DMS 273 (cell line): ENCODE measurements at regions not wholly inside any gene's neighbourhood (a gene's known extent, or its start where the extent isn't known, plus 50 kb on each side); places are given as distances from the start of the nearest gene placed in this dataset.
A peak's percentile ranks its signal among the peaks of the same experiment; 100 is the strongest.
"Not testable (repeated sequence)": the region's sequence is repeated elsewhere in the genome, so short reads cannot be mapped to it uniquely, and the experiment has no call there.

Experiments
- DNase-seq: peaks from one replicate; lab custom pipeline; 2025; ENCODE audit not compliant: unreplicated experiment; lab: John Stamatoyannopoulos, UW

DNA sequence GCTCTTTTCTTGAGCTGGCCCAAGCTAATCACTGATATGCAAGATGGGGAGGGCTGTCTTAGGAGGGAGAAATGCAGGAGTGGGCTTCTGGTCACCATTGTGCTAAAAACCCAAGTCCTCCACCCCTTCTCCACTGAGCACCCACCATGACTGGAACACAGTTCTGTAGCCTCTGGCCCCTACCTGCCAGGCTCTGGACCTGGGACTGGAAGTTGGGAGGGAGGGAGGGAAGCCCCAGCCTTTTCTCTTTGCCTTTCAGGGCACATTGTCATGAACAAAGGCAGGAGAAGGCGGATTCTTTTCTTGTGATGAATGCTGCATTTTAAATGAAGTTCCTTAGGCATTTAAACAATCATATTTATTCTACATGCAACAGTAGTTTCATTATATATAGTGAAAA, 559.1 kb upstream of the TRPC7 start:
- DNase-seq = no peak

- no peak for DNase-seq
Measured at GRCh38 chr5:136910625-136911024, 545.3 kb upstream of the TRPC7 start.

DNA sequence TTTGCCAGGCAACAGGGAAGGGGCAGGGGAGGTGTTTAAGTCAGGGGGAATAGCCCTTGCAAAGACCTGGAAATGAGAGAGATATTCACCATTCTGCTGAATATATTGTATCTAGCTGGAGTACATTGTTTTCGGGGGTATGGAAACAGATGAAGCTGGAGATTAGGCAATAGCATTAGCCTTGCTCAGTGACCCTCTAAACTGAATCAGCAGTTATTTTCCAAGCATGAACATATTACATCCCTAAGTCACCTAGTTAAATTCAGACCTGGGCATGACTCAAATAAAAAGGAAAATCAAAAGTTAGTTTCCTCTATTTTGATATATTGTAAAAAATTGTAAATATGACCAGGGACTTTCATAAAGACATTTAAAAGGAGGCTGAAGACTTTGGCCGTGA, 544.6 kb upstream of the TRPC7 start:
- DNase-seq = no peak

DNA sequence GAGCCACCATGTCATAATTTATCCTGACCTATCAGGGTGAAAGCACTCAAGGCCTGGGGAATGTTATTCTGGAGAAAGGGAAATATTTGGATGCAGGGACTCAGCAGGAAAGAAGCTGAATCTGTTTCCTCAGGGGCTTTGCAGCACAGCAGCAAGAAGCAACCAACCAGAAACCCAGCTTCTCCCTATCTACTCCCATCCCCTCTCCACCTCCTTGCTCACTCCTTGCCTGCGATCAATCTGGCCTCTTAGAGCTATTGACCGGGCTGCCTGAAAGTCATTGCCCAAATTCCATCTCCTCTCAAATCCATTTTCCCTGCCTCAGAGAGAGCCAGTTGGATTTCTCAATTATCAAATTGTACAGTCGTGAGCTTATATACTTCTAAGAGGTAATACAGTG, 542.0 kb upstream of the TRPC7 start:
- no peak for DNase-seq

DNA sequence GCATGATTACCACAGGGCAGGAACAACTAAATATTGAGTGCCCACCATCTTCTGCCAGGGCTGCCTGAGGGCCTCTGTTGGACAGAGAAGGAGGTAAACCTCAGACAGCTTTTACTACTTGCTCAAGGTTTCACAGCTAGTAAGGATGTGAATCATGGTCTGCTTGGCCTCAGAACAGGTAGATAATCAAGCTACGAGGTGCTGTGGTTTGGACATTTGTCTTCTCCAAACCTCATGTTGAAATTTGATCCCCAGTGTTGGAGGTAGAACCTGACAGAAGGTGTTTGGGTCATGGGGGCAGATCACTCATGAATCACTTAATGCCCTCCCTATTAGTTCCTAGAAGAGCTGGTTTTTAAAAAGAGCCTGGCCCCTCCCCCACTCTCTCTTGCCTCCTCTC, 541.2 kb upstream of the TRPC7 start:
- DNase-seq = no peak

GRCh38 chr5:136905571-136905970, 540.2 kb upstream of the TRPC7 start:
- no peak for DNase-seq

GRCh38 chr5:136894070-136894469, 528.7 kb upstream of the TRPC7 start:
- no peak for DNase-seq

DNA sequence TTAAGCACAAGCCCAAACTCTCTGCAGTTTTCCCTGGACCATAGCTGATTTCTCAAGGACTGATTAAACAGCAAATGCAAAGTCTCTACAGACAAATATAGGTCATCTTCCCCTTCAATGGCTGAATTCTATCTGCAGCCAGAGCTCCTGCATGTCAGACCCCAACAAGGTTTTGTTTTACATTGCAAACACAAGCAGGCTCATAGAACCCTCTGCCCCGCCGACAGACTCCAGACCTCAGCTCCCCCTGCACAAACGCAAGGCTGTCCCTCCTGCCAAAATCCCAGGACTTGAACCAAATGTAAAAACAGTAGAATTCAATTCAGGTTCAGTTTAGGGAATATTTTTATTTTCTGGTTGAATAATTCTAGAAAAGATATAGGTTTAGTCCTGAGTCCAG, 526.7 kb upstream of the TRPC7 start:
- no peak for DNase-seq

DNA sequence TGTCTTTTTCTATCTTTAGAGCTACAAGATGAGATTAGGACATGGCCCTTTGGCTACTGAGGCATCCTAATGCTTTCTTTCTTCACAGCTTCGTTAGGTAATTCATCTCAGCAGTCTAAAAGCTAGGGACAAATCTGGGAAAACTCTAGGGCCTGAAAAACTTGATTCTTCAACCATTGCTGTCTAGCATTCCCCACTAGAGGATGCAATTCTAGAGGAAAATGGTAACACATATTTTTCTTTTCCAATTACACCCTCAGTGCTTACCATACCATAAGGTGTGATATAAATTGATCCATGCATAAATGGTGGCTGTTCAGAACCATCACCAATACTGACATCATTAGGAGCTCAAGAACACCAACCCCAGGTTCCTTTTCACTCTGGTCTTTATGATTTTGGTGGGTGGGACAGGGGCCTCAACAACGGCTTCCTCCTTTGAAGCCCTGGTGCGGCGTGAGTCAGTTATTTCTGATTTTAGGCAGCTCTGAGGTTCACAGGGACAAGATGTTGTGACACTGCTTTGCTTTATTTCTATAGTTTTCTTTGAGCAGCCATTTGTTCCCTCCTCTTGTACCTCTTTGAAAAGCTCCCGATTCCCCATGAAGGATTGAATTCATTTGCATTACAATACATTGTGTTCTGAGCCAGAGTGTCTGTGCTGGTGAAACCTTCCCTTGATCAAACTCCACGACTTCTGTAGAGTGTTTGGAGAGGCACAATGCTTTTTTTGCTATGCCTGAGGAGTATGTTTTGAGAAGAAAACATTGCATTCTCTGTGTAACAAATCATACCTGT, 526.0 kb upstream of the TRPC7 start:
- DNase-seq = no peak

GRCh38 chr5:136890431-136891148, 525.2 kb upstream of the TRPC7 start:
- DNase-seq = peak; percentile 63

- peak; percentile 4 for DNase-seq
Measured at GRCh38 chr5:136886608-136887007, 521.3 kb upstream of the TRPC7 start.

DNA sequence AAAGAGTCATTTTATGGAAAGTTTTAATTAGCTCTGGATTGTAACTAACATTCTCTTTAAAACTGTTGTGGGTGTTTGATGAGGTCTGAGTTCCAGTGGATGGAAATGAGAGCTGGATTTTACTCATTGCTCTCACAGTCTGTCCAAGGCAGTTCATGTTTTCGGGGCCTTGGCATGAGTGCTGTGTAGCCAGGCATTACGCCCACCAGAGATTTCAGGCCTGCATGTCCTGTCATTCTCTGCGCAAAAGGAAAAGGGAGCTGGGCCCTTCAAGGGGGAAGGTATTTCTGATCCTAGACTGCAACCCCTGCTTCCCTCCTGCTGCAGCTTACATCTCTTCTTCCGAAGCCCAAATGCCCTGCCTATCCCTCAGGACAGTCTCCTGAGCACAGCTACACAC, 499.6 kb upstream of the TRPC7 start:
- no peak for DNase-seq

- no peak for DNase-seq
Measured at GRCh38 chr5:136856648-136857047, 491.3 kb upstream of the TRPC7 start.

DNA sequence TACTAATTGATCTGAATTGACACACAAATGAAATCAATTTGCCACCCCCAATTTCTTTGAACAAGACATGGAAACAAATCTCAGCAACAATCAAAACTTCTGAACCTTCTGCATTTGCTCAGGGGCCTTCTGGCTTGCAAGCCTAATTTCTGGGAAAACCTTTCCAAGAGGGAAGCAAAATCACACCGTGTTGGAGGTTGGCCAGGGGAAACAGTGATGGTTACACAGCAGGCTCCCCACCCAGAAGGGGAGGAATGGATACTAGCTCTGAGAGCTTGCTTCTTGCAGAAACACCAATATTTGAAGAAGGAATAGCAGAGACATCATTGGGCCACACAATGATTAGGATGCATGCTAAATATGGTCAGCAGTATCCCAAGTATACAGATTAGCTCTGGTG, 488.6 kb upstream of the TRPC7 start:
- DNase-seq = no peak

DNA sequence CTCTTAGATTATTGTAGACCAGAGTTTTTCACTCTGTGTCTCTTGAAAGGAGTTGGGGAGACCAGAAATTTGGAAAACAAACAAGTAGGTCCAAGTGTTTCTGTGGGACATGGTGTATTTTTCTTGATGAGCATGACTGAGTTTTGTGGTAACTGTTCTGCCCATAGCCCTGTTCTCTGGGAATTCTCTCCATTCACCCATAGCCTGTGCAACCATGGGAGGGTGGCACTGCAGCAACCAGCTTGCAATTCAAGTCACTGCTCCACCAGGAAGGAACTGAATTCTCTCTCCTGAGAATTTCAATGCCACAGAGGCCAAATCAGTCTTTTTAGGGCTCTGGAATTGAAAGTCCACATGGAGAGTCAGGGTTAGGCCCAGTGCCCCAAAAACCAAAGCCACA, 475.3 kb upstream of the TRPC7 start:
- no peak for DNase-seq

GRCh38 chr5:136836093-136836492, 470.7 kb upstream of the TRPC7 start:
- no peak for DNase-seq

- no peak for DNase-seq
Measured at GRCh38 chr5:136820848-136821247, 455.5 kb upstream of the TRPC7 start.

- no peak for DNase-seq
Measured at GRCh38 chr5:136819526-136820302, 454.4 kb upstream of the TRPC7 start.

DNA sequence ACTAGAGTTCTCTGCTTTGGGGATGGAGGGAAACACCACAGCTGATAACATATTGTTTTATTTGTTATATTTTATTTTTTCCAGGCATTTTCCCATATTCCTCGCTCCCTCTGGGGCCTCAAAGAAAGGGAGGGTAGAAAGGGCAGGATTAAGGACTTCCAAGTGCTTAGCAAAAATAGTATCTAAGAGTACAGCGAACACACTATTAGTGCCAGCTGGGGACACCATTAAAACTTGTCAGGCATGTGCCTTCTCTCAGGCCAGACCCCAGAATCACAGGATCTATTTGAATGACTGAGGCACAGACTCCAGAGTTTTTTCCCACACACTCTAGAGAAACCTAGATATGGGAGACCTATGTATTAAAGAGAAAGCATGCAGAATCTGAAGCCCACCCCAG, 451.0 kb upstream of the TRPC7 start:
- DNase-seq = no peak

DNA sequence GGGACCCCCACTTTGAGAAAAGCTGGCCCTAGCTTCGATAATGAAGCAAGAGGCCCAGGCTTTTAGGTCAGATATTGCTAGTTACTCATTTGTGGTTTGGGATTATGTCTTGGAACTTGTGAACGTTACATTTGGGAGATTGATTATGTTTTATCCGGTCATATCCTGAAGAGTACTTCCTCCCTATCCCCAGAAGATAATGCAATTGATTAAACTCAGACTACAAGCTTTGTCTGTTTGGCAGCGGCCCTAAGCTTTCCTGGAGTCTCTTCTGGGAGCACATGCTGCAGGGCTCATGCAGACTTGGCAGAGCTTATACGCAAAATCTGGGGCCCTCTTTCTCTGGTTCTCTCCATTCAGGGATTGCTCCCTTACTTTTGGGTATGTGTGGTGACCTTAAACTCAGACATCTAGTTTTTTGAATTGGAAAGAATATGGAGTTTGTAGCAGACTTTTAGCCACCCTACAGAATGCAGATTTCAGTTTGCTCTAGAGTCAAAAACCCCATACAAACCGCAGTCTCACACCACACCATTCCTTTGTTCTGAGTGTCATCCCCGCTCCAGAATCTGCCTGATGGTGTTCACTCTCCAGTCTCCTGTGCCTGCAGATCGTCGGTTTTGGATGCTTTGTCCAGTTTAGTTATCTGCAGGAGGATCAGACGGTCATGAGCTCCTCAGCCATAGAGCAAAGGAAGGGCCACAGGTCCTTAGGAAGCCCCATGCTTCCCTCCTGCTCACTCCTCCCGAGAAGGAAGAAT, 449.5 kb upstream of the TRPC7 start:
- DNase-seq = no peak

- not testable (repeated sequence) for DNase-seq
Measured at GRCh38 chr5:136812270-136812669, 446.9 kb upstream of the TRPC7 start.
